SU-DHL-6 (cell line): ENCODE measurements at regions not wholly inside any gene's neighbourhood (a gene's known extent, or its start where the extent isn't known, plus 50 kb on each side); places are given as distances from the start of the nearest gene placed in this dataset.

ENCODE experiments used
- EZH2phosphoT487 ChIP-seq: fragments of 200-600 bp; sonication (generic), shearing (Covaris generic); conservative IDR thresholded peaks from 2 replicates; pipeline ENCODE4 v1.6.1; 2018; ENCODE audit warnings: mild to moderate bottlenecking, antibody characterized with exemption, low read length, moderate library complexity, mixed read lengths
- TF ChIP-seq, protein P1 (sequence below): fragments of 200-600 bp; sonication (generic); IDR thresholded peaks from one replicate; pipeline ENCODE4 v1.5.1; 2017; ENCODE audit warnings: antibody characterized with exemption, mild to moderate bottlenecking, low read length, moderate library complexity; ENCODE audit not compliant: insufficient read depth, poor library complexity, severe bottlenecking

DNA sequence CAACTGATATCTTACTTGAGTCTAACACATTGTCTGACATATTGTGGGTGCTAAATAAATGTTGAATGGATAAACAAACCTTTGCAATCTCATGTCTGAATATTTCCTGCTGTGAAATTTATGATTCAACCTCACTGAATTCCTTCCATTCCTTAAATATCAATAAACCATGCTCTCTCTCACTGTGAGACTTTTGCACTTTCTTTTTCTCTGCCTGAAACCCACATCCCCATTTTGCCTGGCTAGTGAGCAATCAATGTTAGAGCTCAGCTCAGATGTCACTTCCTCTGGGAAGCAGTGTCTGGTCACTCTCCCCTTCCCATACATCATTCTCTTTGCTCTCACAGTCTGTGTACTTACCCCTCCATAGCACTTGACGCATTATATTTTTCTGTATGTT lies 383.7 kb upstream of the TRPC7 start:
- TF ChIP-seq, protein P1, sequence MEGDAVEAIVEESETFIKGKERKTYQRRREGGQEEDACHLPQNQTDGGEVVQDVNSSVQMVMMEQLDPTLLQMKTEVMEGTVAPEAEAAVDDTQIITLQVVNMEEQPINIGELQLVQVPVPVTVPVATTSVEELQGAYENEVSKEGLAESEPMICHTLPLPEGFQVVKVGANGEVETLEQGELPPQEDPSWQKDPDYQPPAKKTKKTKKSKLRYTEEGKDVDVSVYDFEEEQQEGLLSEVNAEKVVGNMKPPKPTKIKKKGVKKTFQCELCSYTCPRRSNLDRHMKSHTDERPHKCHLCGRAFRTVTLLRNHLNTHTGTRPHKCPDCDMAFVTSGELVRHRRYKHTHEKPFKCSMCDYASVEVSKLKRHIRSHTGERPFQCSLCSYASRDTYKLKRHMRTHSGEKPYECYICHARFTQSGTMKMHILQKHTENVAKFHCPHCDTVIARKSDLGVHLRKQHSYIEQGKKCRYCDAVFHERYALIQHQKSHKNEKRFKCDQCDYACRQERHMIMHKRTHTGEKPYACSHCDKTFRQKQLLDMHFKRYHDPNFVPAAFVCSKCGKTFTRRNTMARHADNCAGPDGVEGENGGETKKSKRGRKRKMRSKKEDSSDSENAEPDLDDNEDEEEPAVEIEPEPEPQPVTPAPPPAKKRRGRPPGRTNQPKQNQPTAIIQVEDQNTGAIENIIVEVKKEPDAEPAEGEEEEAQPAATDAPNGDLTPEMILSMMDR: no peak
- no peak for TF ChIP-seq EZH2phosphoT487
